SKM-1 treated with dmso at 0.1 percent for 144 hours (cell line): ENCODE measurements at regions not wholly inside any gene's neighbourhood (a gene's known extent, or its start where the extent isn't known, plus 50 kb on each side); places are given as distances from the start of the nearest gene placed in this dataset.
A peak's percentile ranks its signal among the peaks of the same experiment; 100 is the strongest.
"Not testable (repeated sequence)": the region's sequence is repeated elsewhere in the genome, so short reads cannot be mapped to it uniquely, and the experiment has no call there.

ENCODE experiments used
- DNase-seq: peaks from one replicate; lab custom pipeline; 2025; ENCODE audit not compliant: unreplicated experiment; lab: John Stamatoyannopoulos, UW

GRCh38 chr7:122248472-122248871 is 56.1 kb downstream of the FEZF1 start:
- no peak for DNase-seq

- DNase-seq, result not testable (repeated sequence)
Observed at GRCh38 chr7:122238729-122239128, 65.8 kb downstream of the FEZF1 start.

GRCh38 chr7:122238297-122238696 is 66.3 kb downstream of the FEZF1 start:
- not testable (repeated sequence) for DNase-seq

GRCh38 chr7:122225874-122226273 is 78.7 kb downstream of the FEZF1 start:
- no peak for DNase-seq

- DNase-seq, result peak; percentile 15
Observed at GRCh38 chr7:122219253-122219865, 75.3 kb upstream of the AASS start.

- no peak for DNase-seq
Observed at GRCh38 chr7:122217125-122217524, 73.1 kb upstream of the AASS start.

GRCh38 chr7:122212754-122213153 is 68.7 kb upstream of the AASS start:
- no peak for DNase-seq

GRCh38 chr7:122211362-122211761 is 67.3 kb upstream of the AASS start:
- no peak for DNase-seq

- no peak for DNase-seq
Observed at GRCh38 chr7:122206985-122207384, 62.9 kb upstream of the AASS start.

- DNase-seq, result no peak
Observed at GRCh38 chr7:122203814-122204213, 59.8 kb upstream of the AASS start.

- DNase-seq, result no peak
Observed at GRCh38 chr7:122200888-122201287, 56.8 kb upstream of the AASS start.

- no peak for DNase-seq
Observed at GRCh38 chr7:122199171-122199570, 55.1 kb upstream of the AASS start.

GRCh38 chr7:122198581-122198980 is 54.5 kb upstream of the AASS start:
- no peak for DNase-seq
